GM19372 (cell line): ENCODE measurements at regions not wholly inside any gene's neighbourhood (a gene's known extent, or its start where the extent isn't known, plus 50 kb on each side); places are given as distances from the start of the nearest gene placed in this dataset.

ENCODE experiments used
- ATAC-seq: cut with Tn5 transposase; IDR thresholded peaks from one replicate; pipeline ENCODE4 v1.9.1; 2021; ENCODE audit warnings: mild to moderate bottlenecking, low read depth, moderate library complexity; ENCODE audit not compliant: unreplicated experiment

GRCh38 chr16:5575121-5575520 lies 477.5 kb upstream of the EEF2KMT start:
- ATAC-seq: no peak

GRCh38 chr16:5572056-5572455 lies 474.5 kb upstream of the EEF2KMT start:
- ATAC-seq: no peak

DNA sequence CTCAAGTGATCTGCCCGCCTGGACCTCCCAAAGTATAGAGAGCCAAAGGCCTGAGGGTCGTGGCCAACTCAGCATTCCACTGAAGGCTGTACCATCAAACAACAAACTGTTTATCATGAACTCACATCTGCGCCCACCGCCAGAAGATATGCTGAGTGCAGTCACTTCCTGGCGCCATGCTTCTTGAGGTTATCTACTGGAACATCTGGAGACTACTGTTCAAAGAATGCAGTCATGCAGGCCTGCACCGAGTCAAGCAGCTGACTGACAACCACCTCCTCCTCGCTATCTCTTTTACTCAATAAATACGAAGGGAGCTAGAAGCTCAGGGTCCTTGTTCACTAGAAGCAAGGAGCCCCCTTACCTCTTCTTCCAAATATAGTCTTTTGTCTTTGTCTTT lies 473.9 kb upstream of the EEF2KMT start:
- ATAC-seq: no peak

DNA sequence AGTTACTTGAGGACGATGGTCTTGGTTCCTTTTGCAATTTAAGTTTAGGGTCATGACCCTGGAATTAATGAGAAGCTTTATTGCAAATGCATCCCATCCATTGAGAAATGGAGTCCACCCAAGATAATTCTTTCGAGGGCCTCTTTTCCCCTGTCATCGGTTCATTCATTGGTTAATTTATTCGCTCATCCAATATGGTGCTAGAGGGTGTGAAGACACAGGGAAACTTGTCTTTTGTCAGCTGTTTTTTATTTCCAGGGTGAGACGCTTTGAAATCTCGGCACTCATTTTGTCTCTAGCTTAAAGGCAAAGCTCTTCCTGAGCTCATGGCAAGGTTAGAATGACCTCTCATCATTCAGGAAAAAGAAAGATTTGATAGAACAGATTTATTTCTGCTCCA lies 464.2 kb upstream of the EEF2KMT start:
- no peak for ATAC-seq

- ATAC-seq: no peak
These were observed 462.5 kb upstream of the EEF2KMT start for GRCh38 chr16:5560084-5560483.

GRCh38 chr16:5557966-5558365 lies 460.4 kb upstream of the EEF2KMT start:
- ATAC-seq: no peak

DNA sequence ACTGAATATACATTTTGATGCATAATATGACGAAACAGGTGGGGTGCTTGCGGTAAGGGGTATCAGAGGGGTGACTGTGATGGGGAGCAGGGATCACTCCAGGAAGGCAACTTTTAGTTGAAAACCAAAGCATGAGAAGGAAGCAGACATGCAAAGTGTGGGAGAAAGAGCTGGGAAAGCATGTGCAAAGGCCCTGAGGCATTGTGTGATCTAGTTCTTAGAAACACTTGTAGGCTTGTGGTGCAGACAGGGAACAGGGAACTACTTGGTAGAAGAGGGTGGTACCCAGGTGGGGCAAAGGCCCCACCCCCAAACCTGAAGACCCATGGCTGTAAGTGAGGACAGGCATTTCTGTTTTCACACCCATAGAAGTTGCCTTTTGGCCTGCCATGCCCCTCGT lies 459.9 kb upstream of the EEF2KMT start:
- ATAC-seq: no peak

- no peak for ATAC-seq
These were observed 458.7 kb upstream of the EEF2KMT start for GRCh38 chr16:5556158-5556810.

GRCh38 chr16:5551909-5552308 lies 454.3 kb upstream of the EEF2KMT start:
- no peak for ATAC-seq

DNA sequence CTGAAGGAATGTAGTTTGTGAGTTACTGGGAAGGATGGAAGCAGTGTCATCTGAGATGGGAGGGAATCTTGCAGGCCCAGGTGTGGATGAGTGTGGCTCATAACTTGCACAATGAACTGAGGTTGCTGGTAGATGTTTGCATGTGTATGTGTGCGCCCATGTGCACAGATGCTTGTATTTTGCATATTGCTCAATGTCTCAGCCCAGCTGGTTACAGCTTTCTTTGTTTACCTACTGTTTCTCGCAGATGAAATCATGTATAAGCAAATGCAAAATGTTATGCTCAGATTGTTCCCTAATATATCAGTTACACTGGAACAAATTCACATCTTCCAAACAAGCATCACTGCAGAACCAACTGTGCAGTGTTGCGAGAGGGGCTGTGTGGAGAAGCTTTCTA lies 452.2 kb upstream of the EEF2KMT start:
- ATAC-seq: no peak

DNA sequence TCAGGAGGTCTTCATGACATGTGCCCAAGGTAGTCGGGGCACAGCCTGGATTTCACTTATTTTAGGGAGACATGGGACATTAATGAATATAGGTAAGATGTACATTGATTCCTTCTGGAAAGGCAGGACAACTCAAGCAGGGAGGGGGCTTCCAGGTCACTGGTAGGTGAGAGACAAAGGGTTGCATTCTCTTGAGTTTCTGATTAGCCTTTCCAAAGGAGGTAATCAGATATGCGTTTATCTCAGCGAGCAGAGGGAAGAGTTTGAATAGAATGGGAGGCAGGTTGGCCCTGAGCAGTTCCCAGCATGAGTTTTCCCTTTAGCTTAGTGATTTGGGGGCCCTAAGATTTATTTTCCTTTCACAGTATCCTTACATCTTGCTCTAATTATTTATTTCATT lies 443.8 kb upstream of the EEF2KMT start:
- ATAC-seq: no peak

GRCh38 chr16:5537347-5537746 lies 439.8 kb upstream of the EEF2KMT start:
- ATAC-seq: no peak

DNA sequence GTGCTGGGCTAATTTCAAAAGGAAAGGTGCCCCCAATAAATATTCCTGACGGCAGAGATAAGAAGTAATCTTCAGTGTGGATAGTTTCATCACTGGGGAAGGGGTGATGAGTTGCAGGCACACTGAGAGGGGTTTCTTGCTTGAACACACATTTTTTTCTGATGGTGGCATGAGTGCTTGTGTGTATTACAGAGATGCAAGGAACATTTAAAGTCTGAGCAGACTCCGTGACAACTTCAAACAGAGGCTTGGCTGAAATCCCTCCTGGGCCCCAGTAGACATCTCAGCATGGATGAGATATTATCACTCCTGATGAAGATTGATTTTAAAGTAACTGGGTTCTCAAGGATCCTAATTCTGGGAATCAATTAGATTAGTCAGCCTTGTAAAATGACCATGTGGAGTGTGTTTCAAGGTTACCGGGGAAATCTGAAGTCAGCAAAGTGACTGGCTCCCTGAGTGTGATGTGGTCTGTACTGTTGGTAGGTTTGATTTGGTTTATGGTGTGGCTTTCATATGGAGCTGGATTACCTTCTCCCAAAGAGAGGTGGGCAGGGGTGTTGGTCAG lies 435.8 kb upstream of the EEF2KMT start:
- ATAC-seq: no peak

DNA sequence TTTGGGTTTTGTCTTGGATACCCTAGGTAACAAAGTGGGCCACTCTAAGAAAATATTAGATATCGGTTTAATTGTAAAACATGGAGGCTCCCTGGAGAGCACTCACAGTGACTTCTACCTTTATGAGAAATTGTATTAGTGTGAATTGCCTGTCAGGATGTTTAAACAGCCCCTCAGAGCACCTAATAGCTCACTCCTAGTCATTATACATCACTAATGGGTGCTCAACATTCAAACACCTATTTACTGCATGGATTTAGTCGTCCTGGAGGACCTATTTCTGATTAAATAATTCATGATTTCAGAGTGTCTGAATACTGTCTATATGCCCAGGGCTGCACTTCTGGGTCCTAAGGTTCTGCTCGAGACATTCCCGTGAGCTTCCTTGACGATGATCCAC lies 430.2 kb upstream of the EEF2KMT start:
- no peak for ATAC-seq

DNA sequence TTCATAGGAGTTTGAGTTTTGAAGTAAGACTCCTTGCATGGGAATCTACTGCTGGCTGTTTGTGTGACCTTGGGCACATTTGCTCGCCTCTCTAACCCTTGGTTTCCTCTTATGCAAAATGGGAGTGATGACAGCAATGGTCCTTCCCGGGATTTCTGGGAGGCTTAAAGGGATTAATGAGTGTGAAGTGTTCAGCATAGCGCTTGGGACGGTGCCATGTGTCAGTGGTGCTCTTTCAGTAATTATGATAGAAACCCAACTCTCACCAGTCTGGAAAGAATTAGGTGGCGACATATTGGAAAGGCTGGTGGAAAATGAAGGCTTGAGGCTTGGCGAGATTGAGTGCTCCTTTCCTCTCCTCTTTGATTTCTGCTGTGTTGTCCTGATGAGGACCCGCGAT lies 429.2 kb upstream of the EEF2KMT start:
- ATAC-seq: no peak

DNA sequence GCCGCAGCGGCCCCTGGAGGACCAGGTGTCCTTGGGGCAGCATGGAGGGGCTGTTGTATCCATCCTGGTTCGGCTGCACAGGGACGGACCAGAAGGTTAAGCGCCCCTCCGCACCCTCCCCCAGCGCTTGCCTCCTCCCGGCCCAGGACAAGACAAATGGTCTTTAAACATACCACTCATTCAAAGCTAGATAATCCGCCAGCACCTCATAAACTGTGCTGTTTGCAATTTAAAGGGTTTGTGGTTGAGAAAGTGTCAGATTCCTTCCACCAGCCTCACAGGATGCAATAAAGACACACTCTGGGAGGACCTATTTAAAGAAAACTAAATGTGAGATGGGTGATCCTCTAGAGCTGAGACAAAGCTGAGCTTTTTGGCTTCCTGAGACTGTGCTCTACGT lies 426.2 kb upstream of the EEF2KMT start:
- ATAC-seq: no peak

DNA sequence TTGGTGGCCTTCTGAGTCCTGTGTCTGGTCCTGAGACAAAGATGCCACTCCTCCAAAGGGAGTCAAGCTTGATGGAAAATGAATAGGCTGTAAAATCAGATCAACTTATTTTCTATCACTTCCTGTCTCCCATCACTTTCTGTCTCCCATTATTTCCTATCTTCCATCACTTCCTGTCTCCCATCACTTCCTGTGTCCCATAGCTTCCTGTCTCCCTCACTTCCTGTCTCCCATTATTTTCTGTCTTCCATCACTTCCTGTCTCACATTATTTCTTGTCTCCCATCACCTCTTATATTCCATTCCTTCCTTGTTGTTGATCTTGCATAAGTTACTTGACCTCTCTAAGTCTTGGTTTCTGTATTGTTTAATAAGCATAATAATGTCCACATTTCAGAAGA lies 418.5 kb upstream of the EEF2KMT start:
- ATAC-seq: no peak

DNA sequence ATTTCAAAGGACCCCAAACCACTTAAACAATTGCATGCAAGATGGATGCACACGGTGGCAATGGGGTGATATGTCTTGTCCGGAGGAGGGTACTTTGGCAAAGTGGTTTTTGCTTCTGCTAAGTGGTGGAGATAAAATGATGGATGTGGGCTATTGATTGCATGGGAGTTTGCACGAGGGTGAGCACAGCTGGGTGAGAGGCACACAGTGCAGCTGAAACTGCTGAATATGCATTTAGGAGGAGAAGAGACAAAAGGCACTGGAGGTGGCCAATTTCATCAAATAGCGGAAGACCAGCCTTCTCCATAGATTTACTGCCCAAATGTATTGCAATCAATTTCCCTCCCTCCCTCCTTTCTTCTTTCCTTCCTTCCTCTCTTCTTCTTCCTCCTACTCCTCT lies 414.4 kb upstream of the EEF2KMT start:
- no peak for ATAC-seq

- no peak for ATAC-seq
These were observed 413.3 kb upstream of the EEF2KMT start for GRCh38 chr16:5510819-5511370.

DNA sequence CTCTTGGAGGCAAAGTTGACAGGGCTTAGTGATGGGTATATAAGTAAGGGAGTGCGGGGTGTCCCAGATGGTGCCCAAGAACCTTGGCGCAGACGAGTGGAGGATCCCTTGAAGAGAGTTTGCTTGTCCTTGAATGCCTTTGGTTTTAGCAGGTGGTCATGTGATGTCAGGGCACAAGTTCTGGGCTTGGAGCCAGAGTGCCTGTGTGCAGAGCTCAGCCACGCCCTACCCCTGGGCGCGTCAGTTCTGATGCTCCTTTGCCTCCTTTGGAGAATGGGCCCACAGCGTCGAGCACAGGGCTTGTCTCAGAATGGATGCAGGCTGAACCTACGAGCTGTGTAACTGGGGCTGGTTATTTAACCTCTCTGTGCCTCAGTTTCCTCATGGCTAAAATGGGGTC lies 412.2 kb upstream of the EEF2KMT start:
- no peak for ATAC-seq

- ATAC-seq: no peak
These were observed 411.7 kb upstream of the EEF2KMT start for GRCh38 chr16:5509336-5509735.

GRCh38 chr16:5508371-5508770 lies 410.8 kb upstream of the EEF2KMT start:
- ATAC-seq: no peak
